ENCODE measurements at regions not wholly inside any gene's neighbourhood (a gene's known extent, or its start where the extent isn't known, plus 50 kb on each side); places are given as distances from the start of the nearest gene placed in this dataset.

DNA sequence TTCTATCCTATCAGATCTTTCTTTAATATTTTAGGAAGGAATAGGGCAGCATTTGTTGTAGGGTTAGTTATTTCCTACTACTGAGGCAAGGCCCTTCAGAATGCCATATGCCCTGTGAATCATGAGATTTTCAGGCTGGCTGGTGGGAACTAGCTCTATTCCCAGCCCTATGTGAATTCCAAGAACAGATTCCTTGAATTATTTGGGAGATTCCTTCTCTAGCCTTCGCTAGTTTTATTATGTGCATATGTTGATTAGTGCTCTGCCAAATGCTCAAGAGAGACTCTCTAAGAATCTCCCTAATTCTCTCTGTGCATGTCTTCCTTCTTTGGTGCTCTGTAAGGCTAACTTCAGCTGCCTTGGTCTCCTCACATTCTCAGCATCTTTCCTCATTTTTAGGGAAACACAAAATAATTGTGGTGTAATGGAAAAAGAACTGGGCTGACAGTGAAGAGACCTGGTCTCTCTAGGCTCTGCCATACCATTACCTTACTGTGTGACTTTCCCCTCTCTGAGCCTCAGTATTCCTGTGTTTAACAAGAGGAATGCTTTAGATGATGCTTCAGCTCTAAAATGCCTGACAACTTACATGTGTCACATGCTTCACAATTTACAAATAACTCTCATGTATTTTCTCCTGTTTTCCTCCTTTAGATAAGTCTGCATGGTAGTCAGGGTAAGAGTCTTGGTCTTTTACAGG lies 79.7 kb downstream of the VMA21 start:
- TF ChIP-seq, protein P1, sequence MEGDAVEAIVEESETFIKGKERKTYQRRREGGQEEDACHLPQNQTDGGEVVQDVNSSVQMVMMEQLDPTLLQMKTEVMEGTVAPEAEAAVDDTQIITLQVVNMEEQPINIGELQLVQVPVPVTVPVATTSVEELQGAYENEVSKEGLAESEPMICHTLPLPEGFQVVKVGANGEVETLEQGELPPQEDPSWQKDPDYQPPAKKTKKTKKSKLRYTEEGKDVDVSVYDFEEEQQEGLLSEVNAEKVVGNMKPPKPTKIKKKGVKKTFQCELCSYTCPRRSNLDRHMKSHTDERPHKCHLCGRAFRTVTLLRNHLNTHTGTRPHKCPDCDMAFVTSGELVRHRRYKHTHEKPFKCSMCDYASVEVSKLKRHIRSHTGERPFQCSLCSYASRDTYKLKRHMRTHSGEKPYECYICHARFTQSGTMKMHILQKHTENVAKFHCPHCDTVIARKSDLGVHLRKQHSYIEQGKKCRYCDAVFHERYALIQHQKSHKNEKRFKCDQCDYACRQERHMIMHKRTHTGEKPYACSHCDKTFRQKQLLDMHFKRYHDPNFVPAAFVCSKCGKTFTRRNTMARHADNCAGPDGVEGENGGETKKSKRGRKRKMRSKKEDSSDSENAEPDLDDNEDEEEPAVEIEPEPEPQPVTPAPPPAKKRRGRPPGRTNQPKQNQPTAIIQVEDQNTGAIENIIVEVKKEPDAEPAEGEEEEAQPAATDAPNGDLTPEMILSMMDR (IDR thresholded peaks at IDR 0.05; ENCODE audit: low read depth, low read length), result no peak
- Histone ChIP-seq H3K4me1 (ENCODE audit: low read depth) (no peaks in the 10 kb centered on the region), H3K4me3 (no peak overlapping the region), H3K27me3 (no peaks in the 10 kb centered on the region), H3K9me3 (ENCODE audit: low read depth) (no peaks in the 10 kb centered on the region), H3K27ac (no peak overlapping the region), H3K36me3 (no peaks in the 10 kb centered on the region)
- DNase-seq (ENCODE audit: low read depth in 1 of 2, low spot score in 1 of 2), result no peak

GRCh38 chrX:151478058-151478457 lies 81.1 kb downstream of the VMA21 start:
- Histone ChIP-seq H3K4me1 (ENCODE audit: low read depth) (no peaks in the 10 kb centered on the region), H3K9me3 (ENCODE audit: low read depth) (no peaks in the 10 kb centered on the region), H3K27ac (no peak overlapping the region), H3K4me3 (no peak overlapping the region), H3K27me3 (no peaks in the 10 kb centered on the region), H3K36me3 (no peaks in the 10 kb centered on the region)
- DNase-seq (ENCODE audit: low read depth in 1 of 2, low spot score in 1 of 2), result no peak
- TF ChIP-seq, protein P1 (IDR thresholded peaks at IDR 0.05; ENCODE audit: low read depth, low read length), result no peak

DNA sequence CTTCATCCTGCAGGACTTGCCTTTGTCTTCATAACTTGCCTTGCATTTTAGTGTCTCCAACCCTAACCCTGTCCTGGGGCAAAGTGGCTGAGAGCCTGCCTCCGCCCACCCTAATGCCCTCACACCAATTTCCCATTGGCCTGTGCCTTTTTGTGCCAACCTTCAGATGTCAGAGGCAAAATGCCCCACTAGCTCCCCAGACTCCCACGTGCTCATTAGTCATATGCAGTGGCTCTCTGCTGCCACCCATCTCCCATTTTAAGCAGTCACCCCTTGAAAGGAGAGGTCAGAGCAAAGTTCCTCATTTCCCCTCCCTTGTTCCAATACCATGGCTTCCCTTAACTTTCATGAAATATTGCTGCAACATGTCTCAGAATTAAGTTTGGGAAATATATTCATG lies 74.8 kb upstream of the PASD1 start:
- H3K4me3 ChIP-seq, result no peak overlapping the region
- no peaks in the 10 kb centered on the region for H3K36me3 ChIP-seq
- no peaks in the 10 kb centered on the region for H3K9me3 ChIP-seq (ENCODE audit: low read depth)
- no peak overlapping the region for H3K27ac ChIP-seq
- no peaks in the 10 kb centered on the region for H3K4me1 ChIP-seq (ENCODE audit: low read depth)
- no peaks in the 10 kb centered on the region for H3K27me3 ChIP-seq
- TF ChIP-seq, protein P1 (IDR thresholded peaks at IDR 0.05; ENCODE audit: low read depth, low read length), result no peak
- DNase-seq (ENCODE audit: low read depth in 1 of 2, low spot score in 1 of 2), result peak in 1 of 2 donors; percentile 2

DNA sequence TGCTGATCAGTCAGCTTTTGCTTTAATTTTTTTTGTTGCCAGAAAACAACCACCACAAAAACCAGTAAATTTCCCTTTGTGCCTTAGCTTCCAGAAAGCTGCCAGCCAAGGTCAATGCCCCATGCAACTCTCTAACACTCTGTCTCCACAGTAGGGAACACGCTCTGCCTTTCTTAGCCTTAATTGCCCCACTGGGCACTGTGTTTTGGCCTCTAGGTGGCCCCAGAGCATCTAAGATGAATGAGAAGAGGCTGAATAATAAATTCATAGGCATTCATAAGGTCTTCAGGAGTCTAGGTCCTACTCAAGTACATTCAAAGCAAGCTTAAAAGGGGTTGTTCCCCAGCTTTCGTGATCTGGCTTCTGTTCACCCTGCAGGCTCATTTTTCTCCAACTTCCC lies 57.7 kb upstream of the PASD1 start:
- TF ChIP-seq, protein P1 (IDR thresholded peaks at IDR 0.05; ENCODE audit: low read depth, low read length), result peak; percentile 3
- peak; percentile 0 to 44 for DNase-seq (ENCODE audit: low read depth in 1 of 2, low spot score in 1 of 2)
- no peak overlapping the region for H3K4me3 ChIP-seq
- H3K4me1 ChIP-seq (ENCODE audit: low read depth), result no peaks in the 10 kb centered on the region
- no peaks in the 10 kb centered on the region for H3K9me3 ChIP-seq (ENCODE audit: low read depth)
- H3K27ac ChIP-seq, result no peak overlapping the region
- H3K36me3 ChIP-seq, result no peaks in the 10 kb centered on the region
- H3K27me3 ChIP-seq, result no peaks in the 10 kb centered on the region

DNA sequence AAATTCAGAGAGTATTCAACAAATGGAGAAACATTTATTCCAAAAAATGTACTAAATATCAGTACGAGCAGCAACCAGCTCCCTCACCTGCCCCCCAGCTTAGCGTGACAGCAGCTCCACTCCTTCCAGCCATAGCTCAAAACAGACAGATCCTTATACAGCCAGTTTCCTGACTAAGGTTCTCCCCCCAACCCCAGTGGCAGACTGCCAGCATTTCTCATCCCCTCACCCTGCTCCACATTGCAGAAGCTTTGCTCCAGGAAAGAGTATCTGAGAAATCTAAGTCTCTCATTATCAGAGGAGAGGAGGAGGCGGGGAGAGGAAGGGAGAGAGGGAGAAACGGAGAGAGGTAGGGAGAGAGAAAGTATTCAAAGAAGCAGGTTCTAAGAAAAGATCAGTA lies 53.3 kb upstream of the PASD1 start:
- Histone ChIP-seq H3K9me3 (ENCODE audit: low read depth) (no peaks in the 10 kb centered on the region), H3K4me1 (ENCODE audit: low read depth) (no peaks in the 10 kb centered on the region), H3K4me3 (no peak overlapping the region), H3K36me3 (no peaks in the 10 kb centered on the region), H3K27ac (no peak overlapping the region), H3K27me3 (no peaks in the 10 kb centered on the region)
- TF ChIP-seq, protein P1 (IDR thresholded peaks at IDR 0.05; ENCODE audit: low read depth, low read length), result no peak
- peak in 1 of 2 donors; percentile 4 for DNase-seq (ENCODE audit: low read depth in 1 of 2, low spot score in 1 of 2)

Data from cardiac muscle cell (in vitro differentiated cells and primary cell).